ENCODE measurements at regions not wholly inside any gene's neighbourhood (a gene's known extent, or its start where the extent isn't known, plus 50 kb on each side); places are given as distances from the start of the nearest gene placed in this dataset.

- no peak for DNase-seq (ENCODE audit: low spot score)
- Mint-ChIP-seq H3K9me3 (ENCODE audit: unreplicated experiment) (no peaks in the 10 kb centered on the region), H3K4me1 (ENCODE audit: unreplicated experiment) (no peaks in the 10 kb centered on the region), H3K27ac (ENCODE audit: unreplicated experiment) (no peak overlapping the region), H3K36me3 (ENCODE audit: low read depth, unreplicated experiment) (no peaks in the 10 kb centered on the region), H3K27me3 (ENCODE audit: unreplicated experiment) (no peaks in the 10 kb centered on the region), H3K4me3 (ENCODE audit: unreplicated experiment) (no peak overlapping the region)
- TF ChIP-seq, protein P1, sequence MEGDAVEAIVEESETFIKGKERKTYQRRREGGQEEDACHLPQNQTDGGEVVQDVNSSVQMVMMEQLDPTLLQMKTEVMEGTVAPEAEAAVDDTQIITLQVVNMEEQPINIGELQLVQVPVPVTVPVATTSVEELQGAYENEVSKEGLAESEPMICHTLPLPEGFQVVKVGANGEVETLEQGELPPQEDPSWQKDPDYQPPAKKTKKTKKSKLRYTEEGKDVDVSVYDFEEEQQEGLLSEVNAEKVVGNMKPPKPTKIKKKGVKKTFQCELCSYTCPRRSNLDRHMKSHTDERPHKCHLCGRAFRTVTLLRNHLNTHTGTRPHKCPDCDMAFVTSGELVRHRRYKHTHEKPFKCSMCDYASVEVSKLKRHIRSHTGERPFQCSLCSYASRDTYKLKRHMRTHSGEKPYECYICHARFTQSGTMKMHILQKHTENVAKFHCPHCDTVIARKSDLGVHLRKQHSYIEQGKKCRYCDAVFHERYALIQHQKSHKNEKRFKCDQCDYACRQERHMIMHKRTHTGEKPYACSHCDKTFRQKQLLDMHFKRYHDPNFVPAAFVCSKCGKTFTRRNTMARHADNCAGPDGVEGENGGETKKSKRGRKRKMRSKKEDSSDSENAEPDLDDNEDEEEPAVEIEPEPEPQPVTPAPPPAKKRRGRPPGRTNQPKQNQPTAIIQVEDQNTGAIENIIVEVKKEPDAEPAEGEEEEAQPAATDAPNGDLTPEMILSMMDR (IDR thresholded peaks at IDR 0.05; ENCODE audit: unreplicated experiment): no peak
These were observed 1043.1 kb upstream of the PABPC4L start for GRCh38 chr4:135244696-135245095.

DNA sequence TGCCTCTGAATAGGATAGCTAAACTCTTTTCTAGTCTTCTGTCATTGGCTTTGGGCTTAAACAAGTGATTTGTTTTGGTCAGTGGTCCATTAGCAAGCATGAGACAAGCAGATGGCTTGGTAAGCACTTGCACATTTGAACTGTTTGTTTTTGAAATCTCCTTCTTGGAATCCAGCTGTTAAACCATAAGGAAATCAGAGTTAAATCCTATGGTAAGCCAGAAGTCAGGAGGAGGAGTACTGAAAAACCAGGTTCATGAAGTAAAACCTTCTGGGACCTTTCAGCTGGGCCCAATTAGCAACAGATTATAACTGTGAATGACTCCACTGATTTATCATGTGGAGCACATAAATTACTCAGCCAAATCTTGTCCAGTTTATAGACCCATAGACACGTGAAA, 1042.5 kb upstream of the PABPC4L start:
- H3K36me3 Mint-ChIP-seq (ENCODE audit: low read depth, unreplicated experiment): no peaks in the 10 kb centered on the region
- no peaks in the 10 kb centered on the region for H3K4me1 Mint-ChIP-seq (ENCODE audit: unreplicated experiment)
- H3K27ac Mint-ChIP-seq (ENCODE audit: unreplicated experiment): no peak overlapping the region
- no peak overlapping the region for H3K4me3 Mint-ChIP-seq (ENCODE audit: unreplicated experiment)
- no peak for DNase-seq (ENCODE audit: low spot score)
- no peaks in the 10 kb centered on the region for H3K9me3 Mint-ChIP-seq (ENCODE audit: unreplicated experiment)
- H3K27me3 Mint-ChIP-seq (ENCODE audit: unreplicated experiment): no peaks in the 10 kb centered on the region
- TF ChIP-seq, protein P1 (IDR thresholded peaks at IDR 0.05; ENCODE audit: unreplicated experiment): no peak

GRCh38 chr4:135240796-135241195, 1039.2 kb upstream of the PABPC4L start:
- H3K4me1 Mint-ChIP-seq (ENCODE audit: unreplicated experiment): no peaks in the 10 kb centered on the region
- TF ChIP-seq, protein P1 (IDR thresholded peaks at IDR 0.05; ENCODE audit: unreplicated experiment): no peak
- H3K4me3 Mint-ChIP-seq (ENCODE audit: unreplicated experiment): no peak overlapping the region
- no peak for DNase-seq (ENCODE audit: low spot score)
- no peaks in the 10 kb centered on the region for H3K27me3 Mint-ChIP-seq (ENCODE audit: unreplicated experiment)
- no peaks in the 10 kb centered on the region for H3K9me3 Mint-ChIP-seq (ENCODE audit: unreplicated experiment)
- H3K36me3 Mint-ChIP-seq (ENCODE audit: low read depth, unreplicated experiment): no peaks in the 10 kb centered on the region
- H3K27ac Mint-ChIP-seq (ENCODE audit: unreplicated experiment): no peak overlapping the region

DNA sequence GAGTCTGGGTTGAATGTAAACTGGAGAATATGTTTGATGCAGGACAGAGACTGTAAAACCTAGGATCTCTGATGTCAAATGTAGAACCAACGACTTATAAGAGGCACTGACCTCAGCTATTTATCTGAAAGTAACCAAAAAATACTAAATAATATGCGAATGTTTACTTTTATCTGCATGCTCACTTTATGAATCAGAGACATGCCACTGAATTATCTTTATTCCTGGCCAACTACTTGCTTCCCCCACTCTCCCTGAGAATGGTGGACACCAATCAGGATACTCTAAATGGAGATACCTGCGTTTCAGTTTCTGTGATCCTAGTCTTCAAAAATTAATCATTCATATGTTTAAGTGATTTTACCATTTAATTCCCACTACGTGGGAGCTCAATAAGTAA, 1038.4 kb upstream of the PABPC4L start:
- H3K36me3 Mint-ChIP-seq (ENCODE audit: low read depth, unreplicated experiment): no peaks in the 10 kb centered on the region
- no peaks in the 10 kb centered on the region for H3K27me3 Mint-ChIP-seq (ENCODE audit: unreplicated experiment)
- no peak for DNase-seq (ENCODE audit: low spot score)
- TF ChIP-seq, protein P1 (IDR thresholded peaks at IDR 0.05; ENCODE audit: unreplicated experiment): no peak
- H3K4me3 Mint-ChIP-seq (ENCODE audit: unreplicated experiment): no peak overlapping the region
- H3K4me1 Mint-ChIP-seq (ENCODE audit: unreplicated experiment): no peaks in the 10 kb centered on the region
- no peaks in the 10 kb centered on the region for H3K9me3 Mint-ChIP-seq (ENCODE audit: unreplicated experiment)
- H3K27ac Mint-ChIP-seq (ENCODE audit: unreplicated experiment): no peak overlapping the region

DNA sequence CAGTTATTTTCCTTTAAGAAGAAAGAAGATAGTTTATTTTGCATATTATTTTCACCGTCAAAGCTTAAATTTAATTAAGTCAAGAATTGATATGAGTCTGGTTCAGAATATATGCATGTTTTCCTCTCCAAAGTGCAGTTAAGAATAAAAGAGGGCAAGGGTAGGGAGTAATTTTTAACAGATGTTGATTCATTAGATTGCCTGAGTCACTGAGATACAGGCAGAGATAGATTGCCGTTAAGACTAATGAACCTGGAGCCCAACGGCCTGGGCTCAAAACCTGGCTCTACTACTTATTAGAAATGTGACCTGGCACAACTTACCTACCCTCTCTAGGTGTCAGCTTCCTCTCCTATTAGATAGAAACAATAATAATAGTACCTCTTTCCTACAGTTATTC, 1037.4 kb upstream of the PABPC4L start:
- H3K27me3 Mint-ChIP-seq (ENCODE audit: unreplicated experiment): no peaks in the 10 kb centered on the region
- no peaks in the 10 kb centered on the region for H3K36me3 Mint-ChIP-seq (ENCODE audit: low read depth, unreplicated experiment)
- no peaks in the 10 kb centered on the region for H3K4me1 Mint-ChIP-seq (ENCODE audit: unreplicated experiment)
- H3K9me3 Mint-ChIP-seq (ENCODE audit: unreplicated experiment): no peaks in the 10 kb centered on the region
- no peak overlapping the region for H3K27ac Mint-ChIP-seq (ENCODE audit: unreplicated experiment)
- no peak for DNase-seq (ENCODE audit: low spot score)
- no peak overlapping the region for H3K4me3 Mint-ChIP-seq (ENCODE audit: unreplicated experiment)
- TF ChIP-seq, protein P1 (IDR thresholded peaks at IDR 0.05; ENCODE audit: unreplicated experiment): no peak

Measured in endothelial cell (in vitro differentiated cells).